ENCODE measurements at regions not wholly inside any gene's neighbourhood (a gene's known extent, or its start where the extent isn't known, plus 50 kb on each side); places are given as distances from the start of the nearest gene placed in this dataset.
"Not testable (repeated sequence)": the region's sequence is repeated elsewhere in the genome, so short reads cannot be mapped to it uniquely, and the experiment has no call there.

GRCh38 chr5:174943785-174944184 is 219.4 kb downstream of the MSX2 start:
- Histone ChIP-seq H3K36me3 (replicated peaks; ENCODE audit: control insufficient read depth, insufficient read depth, low read length) (no peaks in the 10 kb centered on the region), H3K27me3 (ENCODE audit: control insufficient read depth, insufficient read depth, low read length) (no peaks in the 10 kb centered on the region), H3K4me3 (ENCODE audit: insufficient read depth, low read depth, low read length) (no peak overlapping the region)
- DNase-seq, result no peak

GRCh38 chr5:174943002-174943401 is 218.6 kb downstream of the MSX2 start:
- DNase-seq; H3K4me3 ChIP-seq (ENCODE audit: insufficient read depth, low read depth, low read length); H3K36me3 ChIP-seq (replicated peaks; ENCODE audit: control insufficient read depth, insufficient read depth, low read length); H3K27me3 ChIP-seq (ENCODE audit: control insufficient read depth, insufficient read depth, low read length): not testable (repeated sequence)

DNA sequence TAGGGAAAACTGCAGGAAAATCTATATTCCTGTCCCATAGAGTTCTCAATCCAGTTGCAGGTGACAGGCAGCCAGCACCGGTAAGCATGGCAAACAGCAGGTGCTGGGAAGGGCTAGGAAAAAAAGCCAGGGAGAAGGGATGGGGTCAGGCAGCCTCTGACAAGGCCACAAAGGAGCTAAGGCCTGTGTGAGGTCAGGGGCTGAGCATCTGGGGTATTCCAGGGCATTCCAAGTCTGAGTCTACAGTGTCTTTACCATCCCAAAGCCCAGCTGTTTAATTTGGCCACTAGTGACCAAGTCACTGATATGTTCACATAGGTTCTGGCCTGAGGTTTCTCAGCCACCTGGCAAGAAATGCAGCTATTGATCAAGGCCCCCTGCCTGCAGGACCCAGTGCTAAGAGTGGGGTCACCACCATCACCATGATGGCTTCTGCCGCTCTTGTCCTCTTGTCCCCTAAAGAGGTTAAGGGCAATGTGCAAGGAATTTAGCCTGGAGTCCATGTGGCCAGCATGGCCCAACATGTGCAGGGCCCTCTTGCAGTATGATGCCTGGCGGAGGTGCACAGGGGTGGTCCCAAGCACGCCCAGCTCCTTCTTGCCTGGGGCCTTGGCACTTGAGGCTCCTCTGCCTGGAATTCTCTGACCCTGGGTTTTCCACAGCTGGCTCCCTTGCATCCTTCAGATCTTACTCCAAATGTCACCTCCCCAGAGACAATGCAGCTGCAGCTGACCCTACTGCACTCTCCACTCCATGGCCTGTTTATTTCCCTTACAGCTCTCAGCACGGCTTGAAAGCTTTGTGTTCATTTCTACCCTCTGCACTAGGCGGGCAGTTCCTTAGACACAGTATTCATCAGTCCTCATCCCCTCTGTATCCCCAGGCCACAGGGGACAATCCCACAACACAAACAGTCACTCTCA is 213.1 kb downstream of the MSX2 start:
- no peaks in the 10 kb centered on the region for H3K36me3 ChIP-seq (replicated peaks; ENCODE audit: control insufficient read depth, insufficient read depth, low read length)
- no peak overlapping the region for H3K4me3 ChIP-seq (ENCODE audit: insufficient read depth, low read depth, low read length)
- DNase-seq, result no peak
- H3K27me3 ChIP-seq (ENCODE audit: control insufficient read depth, insufficient read depth, low read length), result no peaks in the 10 kb centered on the region

- H3K4me3 ChIP-seq (ENCODE audit: insufficient read depth, low read depth, low read length), result no peak overlapping the region
- DNase-seq, result peak; percentile 81
- H3K36me3 ChIP-seq (replicated peaks; ENCODE audit: control insufficient read depth, insufficient read depth, low read length), result no peaks in the 10 kb centered on the region
- no peaks in the 10 kb centered on the region for H3K27me3 ChIP-seq (ENCODE audit: control insufficient read depth, insufficient read depth, low read length)
Measured at GRCh38 chr5:174935854-174936474, 211.6 kb downstream of the MSX2 start.

DNA sequence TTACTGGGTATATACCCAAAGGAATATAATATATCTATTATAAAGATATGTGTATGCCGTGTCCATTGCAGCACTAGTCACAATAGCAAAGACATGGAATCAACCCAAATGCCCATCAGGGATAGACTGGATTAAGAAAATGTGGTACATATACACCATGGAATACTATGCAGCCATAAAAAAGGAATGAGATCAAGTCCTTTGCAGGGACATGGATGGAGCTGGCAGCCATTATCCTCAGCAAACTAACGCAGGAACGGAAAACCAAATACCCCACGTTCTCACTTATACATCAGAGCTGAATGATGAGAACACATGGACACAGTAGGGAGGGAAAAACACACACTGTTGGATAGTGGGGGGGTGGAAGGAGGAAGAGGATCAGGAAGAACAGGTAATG is 206.7 kb downstream of the MSX2 start:
- H3K36me3 ChIP-seq (replicated peaks; ENCODE audit: control insufficient read depth, insufficient read depth, low read length); H3K4me3 ChIP-seq (ENCODE audit: insufficient read depth, low read depth, low read length); H3K27me3 ChIP-seq (ENCODE audit: control insufficient read depth, insufficient read depth, low read length); DNase-seq: not testable (repeated sequence)

DNA sequence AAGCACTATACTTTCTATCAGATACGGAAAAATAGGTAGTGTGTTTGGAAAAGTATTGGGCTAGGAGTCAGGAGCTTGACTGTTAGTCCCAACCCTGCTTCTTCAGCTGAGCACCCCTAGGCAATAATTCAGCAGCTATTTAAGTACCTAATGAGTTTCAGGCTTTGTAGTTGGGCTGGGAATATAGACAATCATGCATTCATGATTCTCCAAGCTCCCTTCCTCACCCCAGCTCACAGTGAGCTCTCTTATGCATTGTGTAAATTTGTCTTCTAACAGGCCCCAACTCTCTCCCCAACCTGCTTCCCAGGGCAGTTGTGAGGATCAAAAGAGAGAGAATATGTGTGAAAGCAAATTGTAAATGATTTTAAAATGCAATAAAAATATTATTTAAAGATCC is 201.2 kb downstream of the MSX2 start:
- Histone ChIP-seq H3K4me3 (ENCODE audit: insufficient read depth, low read depth, low read length) (no peak overlapping the region), H3K36me3 (replicated peaks; ENCODE audit: control insufficient read depth, insufficient read depth, low read length) (no peaks in the 10 kb centered on the region), H3K27me3 (ENCODE audit: control insufficient read depth, insufficient read depth, low read length) (no peaks in the 10 kb centered on the region)
- no peak for DNase-seq

- Histone ChIP-seq H3K27me3 (ENCODE audit: control insufficient read depth, insufficient read depth, low read length) (no peaks in the 10 kb centered on the region), H3K36me3 (replicated peaks; ENCODE audit: control insufficient read depth, insufficient read depth, low read length) (no peaks in the 10 kb centered on the region), H3K4me3 (ENCODE audit: insufficient read depth, low read depth, low read length) (no peak overlapping the region)
- peak; percentile 36 for DNase-seq
Measured at GRCh38 chr5:174922955-174923354, 198.6 kb downstream of the MSX2 start.

- no peaks in the 10 kb centered on the region for H3K36me3 ChIP-seq (replicated peaks; ENCODE audit: control insufficient read depth, insufficient read depth, low read length)
- peak; percentile 73 for DNase-seq
- no peak overlapping the region for H3K4me3 ChIP-seq (ENCODE audit: insufficient read depth, low read depth, low read length)
- no peaks in the 10 kb centered on the region for H3K27me3 ChIP-seq (ENCODE audit: control insufficient read depth, insufficient read depth, low read length)
Measured at GRCh38 chr5:174920906-174921550, 196.6 kb downstream of the MSX2 start.

- Histone ChIP-seq H3K4me3 (ENCODE audit: insufficient read depth, low read depth, low read length) (no peak overlapping the region), H3K27me3 (ENCODE audit: control insufficient read depth, insufficient read depth, low read length) (no peaks in the 10 kb centered on the region), H3K36me3 (replicated peaks; ENCODE audit: control insufficient read depth, insufficient read depth, low read length) (no peaks in the 10 kb centered on the region)
- DNase-seq, result no peak
Measured at GRCh38 chr5:174919351-174919750, 195.0 kb downstream of the MSX2 start.

DNA sequence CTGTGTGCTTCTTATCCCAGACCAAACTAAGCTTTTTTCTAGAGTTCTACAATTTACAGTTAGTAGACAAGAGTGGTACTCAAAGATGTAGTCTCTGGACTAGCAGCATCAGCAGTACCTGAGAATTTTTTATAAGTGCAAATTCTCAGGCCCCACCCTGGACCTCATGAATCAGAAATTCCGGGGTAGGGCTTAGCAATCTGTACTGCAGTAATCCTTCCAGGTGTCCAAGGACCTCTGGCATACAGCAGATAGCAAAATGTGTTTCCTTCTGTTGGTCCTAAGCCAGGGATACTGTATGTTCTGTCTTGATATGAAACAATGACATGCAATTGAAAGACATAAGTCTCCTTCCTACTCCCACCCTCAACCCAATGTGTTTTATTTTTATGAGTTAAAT is 194.3 kb downstream of the MSX2 start:
- Histone ChIP-seq H3K4me3 (ENCODE audit: insufficient read depth, low read depth, low read length) (no peak overlapping the region), H3K27me3 (ENCODE audit: control insufficient read depth, insufficient read depth, low read length) (no peaks in the 10 kb centered on the region), H3K36me3 (replicated peaks; ENCODE audit: control insufficient read depth, insufficient read depth, low read length) (no peaks in the 10 kb centered on the region)
- no peak for DNase-seq

- Histone ChIP-seq H3K4me3 (ENCODE audit: insufficient read depth, low read depth, low read length) (no peak overlapping the region), H3K36me3 (replicated peaks; ENCODE audit: control insufficient read depth, insufficient read depth, low read length) (no peaks in the 10 kb centered on the region), H3K27me3 (ENCODE audit: control insufficient read depth, insufficient read depth, low read length) (no peaks in the 10 kb centered on the region)
- no peak for DNase-seq
Measured at GRCh38 chr5:174917976-174918554, 193.7 kb downstream of the MSX2 start.

DNA sequence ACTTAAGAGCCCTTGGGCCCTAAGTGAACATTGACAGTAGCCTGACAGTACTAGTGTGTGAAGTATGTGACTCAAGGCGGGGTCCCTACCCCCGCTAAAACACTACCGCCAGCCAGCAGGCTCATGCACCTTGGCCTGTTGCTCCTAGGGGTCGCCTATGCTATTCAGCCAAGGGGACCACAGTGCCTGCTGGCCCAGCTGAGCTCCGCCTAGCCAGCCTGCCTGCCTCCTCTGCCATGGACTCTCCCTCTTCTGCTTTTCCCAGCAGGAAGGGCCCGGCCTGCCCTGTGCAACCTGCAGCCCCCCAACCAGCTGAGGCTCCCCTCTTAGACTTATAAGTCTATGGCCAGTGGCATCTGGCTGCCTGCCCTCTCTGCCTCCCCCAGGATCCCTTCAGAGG is 193.1 kb downstream of the MSX2 start:
- not testable (repeated sequence) for H3K36me3 ChIP-seq (replicated peaks; ENCODE audit: control insufficient read depth, insufficient read depth, low read length); H3K27me3 ChIP-seq (ENCODE audit: control insufficient read depth, insufficient read depth, low read length); H3K4me3 ChIP-seq (ENCODE audit: insufficient read depth, low read depth, low read length); DNase-seq

- H3K36me3 ChIP-seq (replicated peaks; ENCODE audit: control insufficient read depth, insufficient read depth, low read length); H3K27me3 ChIP-seq (ENCODE audit: control insufficient read depth, insufficient read depth, low read length); H3K4me3 ChIP-seq (ENCODE audit: insufficient read depth, low read depth, low read length); DNase-seq: not testable (repeated sequence)
Measured at GRCh38 chr5:174916924-174917323, 192.5 kb downstream of the MSX2 start.

DNA sequence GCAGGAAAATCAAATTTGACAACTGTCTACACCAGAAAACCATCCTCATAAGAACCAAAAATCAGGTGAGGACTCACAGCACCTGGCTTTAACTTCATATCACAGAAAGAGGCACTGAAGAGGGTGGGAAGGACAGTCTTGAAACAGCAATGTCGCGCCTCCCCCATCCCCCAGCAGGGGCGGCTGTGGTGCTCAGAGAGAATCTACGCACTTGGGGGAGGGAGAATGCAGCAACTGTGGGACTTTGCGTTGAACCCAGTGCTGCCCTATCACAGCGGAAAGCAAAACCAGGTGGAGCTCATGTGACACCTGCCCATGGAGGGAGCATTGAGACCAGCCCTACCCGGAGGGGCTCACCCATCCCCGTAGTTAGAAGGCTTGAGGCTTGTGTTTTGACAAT is 191.8 kb downstream of the MSX2 start:
- DNase-seq, result peak; percentile 41
- no peaks in the 10 kb centered on the region for H3K36me3 ChIP-seq (replicated peaks; ENCODE audit: control insufficient read depth, insufficient read depth, low read length)

DNA sequence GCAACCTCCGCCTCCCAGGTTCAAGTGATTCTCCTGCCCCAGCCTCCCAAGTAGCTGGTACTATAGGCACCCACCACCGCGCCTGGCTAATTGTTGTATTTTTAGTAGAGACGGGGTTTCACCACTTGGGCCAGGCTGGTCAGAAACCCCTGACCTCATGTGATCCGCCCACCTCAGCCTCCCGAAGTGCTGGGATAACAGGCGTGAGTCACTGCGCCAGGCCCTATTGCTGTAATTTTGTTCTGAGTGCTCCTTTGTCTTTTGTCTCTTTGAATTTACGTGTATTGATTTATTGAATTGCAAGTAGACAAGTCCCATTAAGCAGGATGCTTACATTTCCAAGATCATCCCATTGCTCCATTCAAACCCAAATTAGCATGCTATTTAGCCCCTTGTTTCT is 186.7 kb downstream of the MSX2 start:
- no peaks in the 10 kb centered on the region for H3K36me3 ChIP-seq (replicated peaks; ENCODE audit: control insufficient read depth, insufficient read depth, low read length)
- no peaks in the 10 kb centered on the region for H3K27me3 ChIP-seq (ENCODE audit: control insufficient read depth, insufficient read depth, low read length)
- no peak for DNase-seq
- no peak overlapping the region for H3K4me3 ChIP-seq (ENCODE audit: insufficient read depth, low read depth, low read length)

More for the DNA sequence above, 191.8 kb downstream of the MSX2 start:
- Histone ChIP-seq H3K4me3 (ENCODE audit: insufficient read depth, low read depth, low read length) (no peak overlapping the region), H3K27me3 (ENCODE audit: control insufficient read depth, insufficient read depth, low read length) (no peaks in the 10 kb centered on the region)

Data from H7 (cell line).